ENCODE measurements at regions not wholly inside any gene's neighbourhood (a gene's known extent, or its start where the extent isn't known, plus 50 kb on each side); places are given as distances from the start of the nearest gene placed in this dataset.
A peak's percentile ranks its signal among the peaks of the same experiment; 100 is the strongest.

- peaks cover 8% of the 10 kb centered on the region for H3K4me1 Mint-ChIP-seq
- ATAC-seq = peak; percentile 46; the same call in 1 of the 2 replicates
- ChIA-PET CTCF (no interaction called here), POLR2A (no interaction called here)
- H3K27me3 Mint-ChIP-seq (ENCODE audit: low read depth) = no peaks in the 10 kb centered on the region
- no peak overlapping the region for H3K4me3 Mint-ChIP-seq
- H3K36me3 Mint-ChIP-seq = peaks cover 24% of the 10 kb centered on the region
- no peak overlapping the region for H3K27ac Mint-ChIP-seq
- DNase-seq (ENCODE audit: low spot score) = no peak
- TF ChIP-seq HMGXB4 (CRISPR knock-in tag; IDR thresholded peaks at IDR 0.05) (no peak), ARID4B (CRISPR knock-in tag; IDR thresholded peaks at IDR 0.05; ENCODE audit: borderline replicate concordance) (no peak), FOXK1 (CRISPR knock-in tag; IDR thresholded peaks at IDR 0.05) (no peak), NR1H2 (CRISPR knock-in tag; IDR thresholded peaks at IDR 0.05) (no peak), MXD4 (CRISPR knock-in tag; IDR thresholded peaks at IDR 0.05; ENCODE audit: borderline replicate concordance) (no peak), ATF3 (CRISPR knock-in tag; conservative IDR thresholded peaks at IDR 0.05) (no peak), GTF2I (CRISPR knock-in tag; conservative IDR thresholded peaks at IDR 0.05) (no peak)
- peaks cover 27% of the 10 kb centered on the region for H3K9me3 Mint-ChIP-seq
Measured at GRCh38 chr6:126131246-126131645, 144.9 kb downstream of the TRMT11 start.

- Mint-ChIP-seq H3K9me3 (peaks cover 34% of the 10 kb centered on the region), H3K4me3 (no peak overlapping the region), H3K4me1 (peaks cover 8% of the 10 kb centered on the region), H3K27ac (no peak overlapping the region), H3K36me3 (peaks cover 28% of the 10 kb centered on the region), H3K27me3 (ENCODE audit: low read depth) (no peaks in the 10 kb centered on the region)
- DNase-seq (ENCODE audit: low spot score) (no peak), ATAC-seq (no peak)
- ChIA-PET POLR2A (no interaction called here), CTCF (no interaction called here)
- TF ChIP-seq ZNF532 (CRISPR knock-in tag; IDR thresholded peaks at IDR 0.05; ENCODE audit: borderline replicate concordance) (no peak), HMGXB4 (CRISPR knock-in tag; IDR thresholded peaks at IDR 0.05) (no peak), ESRRA (CRISPR knock-in tag; IDR thresholded peaks at IDR 0.05; ENCODE audit: borderline replicate concordance) (no peak), TP53 (CRISPR knock-in tag; IDR thresholded peaks at IDR 0.05) (no peak), ATF3 (CRISPR knock-in tag; conservative IDR thresholded peaks at IDR 0.05) (no peak), GRHL2 (CRISPR knock-in tag; IDR thresholded peaks at IDR 0.05; ENCODE audit: insufficient replicate concordance, severe bottlenecking) (no peak), GABPB1 (CRISPR knock-in tag; IDR thresholded peaks at IDR 0.05) (no peak), USF1 (CRISPR knock-in tag; IDR thresholded peaks at IDR 0.05) (no peak), ZNF671 (CRISPR knock-in tag; IDR thresholded peaks at IDR 0.05) (no peak), ZMAT4 (CRISPR knock-in tag; IDR thresholded peaks at IDR 0.05) (no peak), ZNF396 (CRISPR knock-in tag; IDR thresholded peaks at IDR 0.05; ENCODE audit: borderline replicate concordance) (no peak), SOX15 (CRISPR knock-in tag; IDR thresholded peaks at IDR 0.05) (no peak), USF2 (CRISPR knock-in tag; IDR thresholded peaks at IDR 0.05) (no peak)
Measured at GRCh38 chr6:126133984-126134383, 147.6 kb downstream of the TRMT11 start.

Measured in WTC11 (cell line).